ENCODE measurements at regions not wholly inside any gene's neighbourhood (a gene's known extent, or its start where the extent isn't known, plus 50 kb on each side); places are given as distances from the start of the nearest gene placed in this dataset.

DNA sequence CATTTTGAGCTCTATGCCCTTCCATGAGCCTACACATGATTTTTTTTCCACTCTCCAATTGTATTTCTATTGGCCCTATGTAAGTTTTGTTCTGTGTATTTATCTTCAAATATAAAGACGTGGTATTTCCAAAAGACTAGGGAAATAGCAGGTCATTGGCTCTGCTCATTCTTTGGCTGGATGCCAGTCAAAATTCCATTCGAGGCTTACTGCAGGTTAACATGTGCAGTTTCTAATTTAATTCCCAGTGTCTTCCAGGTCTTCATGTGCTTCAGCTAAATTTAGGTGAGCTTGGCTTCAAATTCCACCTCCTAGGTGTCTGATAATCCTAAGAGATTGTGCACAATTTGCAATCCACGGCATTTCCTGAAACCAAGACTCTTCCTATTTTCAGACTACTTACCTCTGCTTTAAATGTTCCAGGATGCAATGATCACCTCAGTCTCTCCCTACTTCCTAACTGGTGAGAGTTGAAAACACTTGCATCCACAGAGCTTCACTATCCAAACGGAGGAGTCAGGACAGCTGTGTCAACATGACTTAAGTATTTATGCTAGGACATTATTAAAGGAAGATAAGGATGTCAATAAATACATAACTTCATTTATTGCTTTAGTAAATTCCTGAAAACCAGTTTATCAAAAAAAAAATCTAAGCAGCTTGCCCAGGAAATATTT is 236.1 kb downstream of the COL12A1 start (continued):
- TF ChIP-seq HMGXB4 (CRISPR knock-in tag; IDR thresholded peaks at IDR 0.05; ENCODE audit: borderline replicate concordance in 1 of 2, low read depth in 1 of 2) (no peak), NCOA5 (CRISPR knock-in tag; IDR thresholded peaks at IDR 0.05) (no peak), PCBP2 (optimal IDR thresholded peaks at IDR 0.05; ENCODE audit: low read depth, low read length, poor library complexity, severe bottlenecking) (no peak), ZNF83 (CRISPR knock-in tag; IDR thresholded peaks at IDR 0.05; ENCODE audit: borderline replicate concordance) (no peak), PRPF4 (IDR thresholded peaks at IDR 0.05; ENCODE audit: low read depth, low read length, poor library complexity, severe bottlenecking) (no peak), SOX13 (IDR thresholded peaks at IDR 0.05) (no peak), SOX13 (CRISPR knock-in tag; conservative IDR thresholded peaks at IDR 0.05 in 1 of 2, IDR thresholded peaks at IDR 0.05 in 1 of 2) (no peak), ZMYM4 (CRISPR knock-in tag; IDR thresholded peaks at IDR 0.05) (no peak), PLSCR1 (CRISPR knock-in tag; IDR thresholded peaks at IDR 0.05; ENCODE audit: borderline replicate concordance) (no peak)

DNA sequence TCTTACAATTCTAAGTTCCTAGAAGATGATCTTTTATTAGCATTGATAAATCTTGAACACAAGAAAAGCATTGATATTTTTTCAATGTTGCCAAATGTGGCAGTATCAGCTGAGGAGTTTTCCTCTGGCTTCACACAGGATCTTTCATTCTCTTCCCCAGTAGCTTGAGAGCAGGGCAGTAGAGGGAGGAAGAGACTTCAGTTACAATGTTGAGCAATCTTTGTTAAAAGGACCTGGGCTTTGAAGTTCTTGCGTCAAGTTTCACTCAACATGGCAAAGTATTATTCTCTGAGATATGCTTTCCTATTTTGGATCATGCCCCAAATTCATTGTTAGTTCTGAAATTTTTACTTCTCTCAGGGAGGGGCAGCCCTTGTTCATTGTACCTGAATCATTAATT is 238.0 kb downstream of the COL12A1 start:
- TF ChIP-seq HOXA9 (CRISPR knock-in tag; IDR thresholded peaks at IDR 0.05; ENCODE audit: borderline replicate concordance) (no peak), CEBPB (IDR thresholded peaks at IDR 0.05; ENCODE audit: borderline replicate concordance, low read depth, low read length) (peak; percentile 37; the same call in 1 of the 2 replicates)
- Histone ChIP-seq H3K4me3 (replicated peaks in 1 of 3; ENCODE audit: insufficient read depth in 1 of 3, low read depth in 2 of 3, low read length in 3 of 3) (no peak overlapping the region), H3K4me1 (ENCODE audit: insufficient read depth, low read length) (no peaks in the 10 kb centered on the region), H2AFZ (ENCODE audit: low read length) (no peak overlapping the region), H3K79me2 (ENCODE audit: insufficient read depth, low read length) (no peaks in the 10 kb centered on the region), H3K4me2 (ENCODE audit: low read depth, low read length) (no peak overlapping the region), H3K27me3 (ENCODE audit: control insufficient read depth in 1 of 2, insufficient read depth in 2 of 2, low read length in 2 of 2) (no peaks in the 10 kb centered on the region), H3K9me3 (ENCODE audit: low read length) (no peaks in the 10 kb centered on the region; the same call in 1 of the 2 replicates), H3K36me3 (replicated peaks in 1 of 2; ENCODE audit: control insufficient read depth in 1 of 2, insufficient read depth in 2 of 2, low read length in 2 of 2) (no peaks in the 10 kb centered on the region), H3K27ac (ENCODE audit: extremely low read length, insufficient read depth, low read length) (no peak overlapping the region), H4K20me1 (ENCODE audit: insufficient read depth, low read length) (no peaks in the 10 kb centered on the region), H3K9ac (ENCODE audit: insufficient read depth, low read depth, low read length) (no peak overlapping the region)
- WGBS (ENCODE audit: low lambda C conversion rate): 7% methylated on average over 1 of the region's 1 CpG
- ATAC-seq (no peak), DNase-seq (ENCODE audit: low spot score) (no peak), FAIRE-seq (no peak)
- ChIA-PET POLR2A (no interaction called here), CTCF (ENCODE audit: low intra/inter-chr PET ratio, low total read pairs) (no interaction called here)
- in situ Hi-C loops (cut with HindIII; ENCODE audit: extremely low pct_ligation_motif_present, low pct_unique_long_range_greater_than_20kb): no loop called here
- no TSS peak for BruUV-seq (replicated peaks)
- intact Hi-C loops (cut with micrococcal nuclease; ENCODE audit: unreplicated experiment): no loop called here

All from HepG2 (cell line).